ENCODE measurements at regions not wholly inside any gene's neighbourhood (a gene's known extent, or its start where the extent isn't known, plus 50 kb on each side); places are given as distances from the start of the nearest gene placed in this dataset.

DNA sequence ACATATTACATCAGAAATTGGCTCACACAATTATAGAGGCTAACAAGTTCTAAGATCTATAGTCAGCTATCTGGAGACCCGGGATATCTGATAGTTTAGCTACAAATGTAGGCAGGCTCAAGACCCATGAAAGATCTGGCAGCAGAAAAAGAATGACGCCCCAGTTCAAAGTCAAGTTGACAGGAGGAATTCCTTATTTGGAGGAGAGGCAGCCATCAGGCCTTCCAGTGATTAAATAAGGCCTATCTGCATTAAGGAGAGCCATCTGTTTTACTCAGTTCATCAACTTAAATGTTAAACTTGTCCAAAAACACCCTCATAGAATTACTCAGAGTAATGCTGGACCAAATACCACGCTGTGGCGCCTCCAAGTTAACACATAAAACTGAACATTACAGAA lies 1402.6 kb downstream of the FAM181B start:
- TF ChIP-seq, protein P1, sequence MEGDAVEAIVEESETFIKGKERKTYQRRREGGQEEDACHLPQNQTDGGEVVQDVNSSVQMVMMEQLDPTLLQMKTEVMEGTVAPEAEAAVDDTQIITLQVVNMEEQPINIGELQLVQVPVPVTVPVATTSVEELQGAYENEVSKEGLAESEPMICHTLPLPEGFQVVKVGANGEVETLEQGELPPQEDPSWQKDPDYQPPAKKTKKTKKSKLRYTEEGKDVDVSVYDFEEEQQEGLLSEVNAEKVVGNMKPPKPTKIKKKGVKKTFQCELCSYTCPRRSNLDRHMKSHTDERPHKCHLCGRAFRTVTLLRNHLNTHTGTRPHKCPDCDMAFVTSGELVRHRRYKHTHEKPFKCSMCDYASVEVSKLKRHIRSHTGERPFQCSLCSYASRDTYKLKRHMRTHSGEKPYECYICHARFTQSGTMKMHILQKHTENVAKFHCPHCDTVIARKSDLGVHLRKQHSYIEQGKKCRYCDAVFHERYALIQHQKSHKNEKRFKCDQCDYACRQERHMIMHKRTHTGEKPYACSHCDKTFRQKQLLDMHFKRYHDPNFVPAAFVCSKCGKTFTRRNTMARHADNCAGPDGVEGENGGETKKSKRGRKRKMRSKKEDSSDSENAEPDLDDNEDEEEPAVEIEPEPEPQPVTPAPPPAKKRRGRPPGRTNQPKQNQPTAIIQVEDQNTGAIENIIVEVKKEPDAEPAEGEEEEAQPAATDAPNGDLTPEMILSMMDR (IDR thresholded peaks at IDR 0.05): no peak
- no peak for TF ChIP-seq POLR2A (IDR thresholded peaks at IDR 0.05)
